NB4 (cell line): ENCODE measurements at regions not wholly inside any gene's neighbourhood (a gene's known extent, or its start where the extent isn't known, plus 50 kb on each side); places are given as distances from the start of the nearest gene placed in this dataset.
A peak's percentile ranks its signal among the peaks of the same experiment; 100 is the strongest.

ENCODE experiments used
- CTCF ChIP-seq: IDR thresholded peaks from one replicate; pipeline ENCODE4 v1.5.1; 2012; ENCODE audit warnings: low read depth, low read length
- MAX ChIP-seq: IDR thresholded peaks from 2 replicates; pipeline ENCODE4 v1.6.1; 2011; ENCODE audit warnings: low read depth, low read length
- POLR2A ChIP-seq: IDR thresholded peaks from 2 replicates; pipeline ENCODE4 v1.6.1; 2011; ENCODE audit warnings: mild to moderate bottlenecking; ENCODE audit not compliant: insufficient read length; ENCODE audit errors: extremely low read depth

GRCh38 chr6:8499540-8499939 is 64.2 kb upstream of the SLC35B3 start:
- TF ChIP-seq POLR2A (no peak), CTCF (peak; percentile 7), MAX (no peak)
